T-helper 1 cell treated with Interleukin-12 subunit alpha and Interleukin-12 subunit beta and Interleukin-4 antibody, amounts not matched to agents 30 μg/mL and 1 μg/mL, for 36 hours (primary cell): ENCODE measurements at regions not wholly inside any gene's neighbourhood (a gene's known extent, or its start where the extent isn't known, plus 50 kb on each side); places are given as distances from the start of the nearest gene placed in this dataset.
"Not testable (repeated sequence)": the region's sequence is repeated elsewhere in the genome, so short reads cannot be mapped to it uniquely, and the experiment has no call there.

ENCODE experiments used
- H3K27ac Mint-ChIP-seq: one replicate; pipeline ENCODE4 v1.8.0; 2021; ENCODE audit warnings: mild to moderate bottlenecking, mixed read lengths
- H3K27me3 Mint-ChIP-seq: one replicate; pipeline ENCODE4 v1.8.0; 2021; ENCODE audit warnings: low read depth, mixed read lengths
- H3K36me3 Mint-ChIP-seq: one replicate; pipeline ENCODE4 v1.8.0; 2021; ENCODE audit warnings: low read depth, mixed read lengths
- H3K4me1 Mint-ChIP-seq: one replicate; pipeline ENCODE4 v1.8.0; 2021; ENCODE audit warnings: low read depth, mixed read lengths
- H3K4me3 Mint-ChIP-seq: one replicate; pipeline ENCODE4 v1.8.0; 2021; ENCODE audit warnings: mild to moderate bottlenecking, moderate library complexity, mixed read lengths
- H3K9me3 Mint-ChIP-seq: one replicate; pipeline ENCODE4 v1.8.0; 2021; ENCODE audit warnings: mixed read lengths

DNA sequence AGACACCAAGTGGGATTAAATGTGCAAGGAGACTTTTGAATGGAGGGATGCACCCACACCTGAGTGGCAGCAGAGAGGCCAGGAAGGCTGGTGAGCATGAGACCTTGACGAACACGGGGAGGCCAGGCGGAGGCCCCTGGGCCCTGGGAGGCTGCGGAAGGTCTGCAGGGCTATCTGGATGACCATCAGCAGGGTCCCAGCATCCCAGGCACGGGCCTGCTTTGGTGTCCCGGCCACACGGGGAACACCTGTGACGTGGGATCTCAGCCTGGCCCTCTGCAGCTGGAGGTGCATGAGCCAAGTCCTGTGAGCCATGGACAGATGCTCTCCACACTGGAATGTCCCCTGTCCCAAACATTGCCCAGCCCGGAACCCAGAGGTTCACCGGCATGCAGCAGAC lies 174.0 kb upstream of the FOXD4L5 start:
- Mint-ChIP-seq H3K9me3 (peaks cover 50% of the 10 kb centered on the region), H3K27me3 (no peaks in the 10 kb centered on the region), H3K4me3 (no peak overlapping the region), H3K4me1 (no peaks in the 10 kb centered on the region), H3K36me3 (no peaks in the 10 kb centered on the region), H3K27ac (no peak overlapping the region)

GRCh38 chr9:65458465-65458864 lies 173.5 kb upstream of the FOXD4L5 start:
- H3K9me3 Mint-ChIP-seq = peaks cover 47% of the 10 kb centered on the region
- H3K4me1 Mint-ChIP-seq = no peaks in the 10 kb centered on the region
- H3K36me3 Mint-ChIP-seq = no peaks in the 10 kb centered on the region
- no peak overlapping the region for H3K27ac Mint-ChIP-seq
- H3K4me3 Mint-ChIP-seq = no peak overlapping the region
- H3K27me3 Mint-ChIP-seq = no peaks in the 10 kb centered on the region

GRCh38 chr9:65456991-65457390 lies 172.0 kb upstream of the FOXD4L5 start:
- H3K36me3 Mint-ChIP-seq, H3K27ac Mint-ChIP-seq, H3K27me3 Mint-ChIP-seq, H3K4me3 Mint-ChIP-seq, H3K4me1 Mint-ChIP-seq: not testable (repeated sequence)
- peaks cover 42% of the 10 kb centered on the region for H3K9me3 Mint-ChIP-seq

DNA sequence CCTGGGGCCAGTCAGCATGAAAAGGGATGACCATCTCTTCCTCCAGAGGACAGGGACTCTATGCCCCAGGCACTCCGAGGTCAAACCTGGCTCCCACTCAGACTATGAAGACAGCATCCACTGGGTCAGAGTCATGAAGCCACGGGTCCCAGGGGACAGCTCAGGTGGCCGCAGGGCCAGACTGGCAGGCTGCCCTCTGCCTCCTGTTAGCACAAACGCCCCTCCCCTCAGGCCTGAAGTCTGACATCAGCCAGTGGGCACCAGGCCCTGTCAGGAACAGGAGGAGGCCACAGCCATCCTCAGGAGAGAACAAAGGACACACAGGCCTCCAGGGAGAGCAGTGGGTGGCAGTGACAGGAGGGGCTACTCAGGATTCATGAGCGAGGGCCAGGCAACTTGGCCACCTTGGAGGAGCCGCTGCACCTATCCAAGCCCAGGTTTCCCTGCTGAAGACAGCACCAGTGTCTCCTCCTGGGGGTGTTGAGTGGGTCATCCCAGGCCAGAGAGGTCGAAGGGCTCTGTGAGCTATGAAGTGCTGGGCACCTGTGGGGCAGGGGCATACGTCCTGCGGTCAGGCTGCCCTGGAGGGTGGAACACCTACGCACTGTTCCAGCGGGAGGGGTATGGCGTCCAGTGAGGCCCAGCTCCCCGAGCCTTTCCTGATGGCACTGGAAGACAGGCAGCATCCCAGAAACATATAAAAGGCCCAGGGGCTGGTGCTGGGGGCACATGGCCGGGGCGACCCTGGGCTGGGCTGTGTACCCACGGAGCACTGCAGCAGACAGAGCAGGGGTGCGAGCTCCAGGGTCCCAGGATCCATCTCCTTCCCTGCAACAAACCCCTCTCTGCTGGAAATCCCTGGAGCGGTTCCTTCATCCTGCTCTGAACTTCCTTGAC lies 171.0 kb upstream of the FOXD4L5 start:
- not testable (repeated sequence) for H3K36me3 Mint-ChIP-seq, H3K4me3 Mint-ChIP-seq, H3K27me3 Mint-ChIP-seq, H3K4me1 Mint-ChIP-seq, H3K27ac Mint-ChIP-seq
- peaks cover 43% of the 10 kb centered on the region for H3K9me3 Mint-ChIP-seq

DNA sequence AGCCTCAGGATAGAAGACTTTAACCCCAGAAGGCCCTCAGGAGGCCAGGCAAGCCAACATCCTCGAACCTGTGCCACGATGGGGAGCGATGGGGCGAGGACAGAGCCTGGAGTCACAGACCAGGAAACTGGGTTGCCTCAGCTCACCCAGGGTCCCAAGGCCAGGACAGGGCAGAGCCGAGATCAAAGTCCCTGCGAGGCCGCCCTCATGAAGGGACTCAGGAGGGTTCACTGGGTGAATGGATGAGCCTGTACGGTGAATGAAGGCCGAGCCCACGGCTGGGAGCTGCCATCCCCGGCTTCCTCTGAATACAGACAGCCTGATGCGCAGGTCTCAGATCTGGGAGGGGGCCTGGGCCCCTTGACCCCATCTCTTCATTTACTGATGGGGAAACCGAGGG lies 170.1 kb upstream of the FOXD4L5 start:
- peaks cover 42% of the 10 kb centered on the region for H3K9me3 Mint-ChIP-seq
- not testable (repeated sequence) for H3K36me3 Mint-ChIP-seq, H3K4me3 Mint-ChIP-seq, H3K4me1 Mint-ChIP-seq, H3K27me3 Mint-ChIP-seq, H3K27ac Mint-ChIP-seq

DNA sequence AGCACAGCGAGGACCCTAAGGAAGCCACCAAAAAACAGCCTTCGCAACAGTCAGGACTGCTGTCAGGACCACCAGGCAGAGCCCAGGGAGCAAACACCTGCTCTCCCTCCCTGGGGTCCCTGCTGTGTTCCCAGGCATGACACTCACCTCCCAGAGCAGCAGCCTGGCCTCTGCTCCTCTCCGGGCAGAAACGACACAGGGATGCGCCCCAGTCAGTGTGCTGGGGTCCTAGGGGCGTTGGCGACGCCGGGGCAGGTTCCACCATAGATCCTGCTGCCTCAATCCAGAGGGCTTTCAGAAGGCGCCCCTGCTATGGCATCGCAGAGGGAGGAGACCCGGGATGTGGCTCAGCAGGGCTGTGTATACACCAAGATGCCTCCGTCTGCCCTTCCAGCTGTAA lies 169.7 kb upstream of the FOXD4L5 start:
- H3K4me3 Mint-ChIP-seq, H3K4me1 Mint-ChIP-seq, H3K36me3 Mint-ChIP-seq, H3K27ac Mint-ChIP-seq, H3K27me3 Mint-ChIP-seq: not testable (repeated sequence)
- H3K9me3 Mint-ChIP-seq = peaks cover 38% of the 10 kb centered on the region

DNA sequence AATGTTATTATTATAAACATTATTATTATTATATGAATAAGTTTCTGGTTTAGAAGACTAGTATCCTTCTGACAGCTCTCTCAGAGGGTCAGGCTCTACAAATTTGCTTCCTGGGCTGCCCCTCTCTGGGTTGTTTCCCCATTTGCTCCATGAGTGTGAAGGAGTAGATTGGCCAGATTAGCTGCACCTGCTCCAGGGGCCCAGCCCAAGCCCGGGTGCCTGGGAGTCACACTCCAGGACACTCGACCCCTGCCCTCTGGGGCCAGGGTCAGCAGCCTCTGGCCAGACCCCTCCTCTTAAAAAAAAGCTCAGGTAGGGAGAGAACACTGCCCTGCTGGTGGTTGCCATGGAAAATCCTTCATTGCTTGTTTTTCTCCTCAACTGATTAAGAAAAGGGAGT lies 169.0 kb upstream of the FOXD4L5 start:
- H3K4me1 Mint-ChIP-seq, H3K27me3 Mint-ChIP-seq, H3K27ac Mint-ChIP-seq, H3K4me3 Mint-ChIP-seq, H3K36me3 Mint-ChIP-seq: not testable (repeated sequence)
- peaks cover 35% of the 10 kb centered on the region for H3K9me3 Mint-ChIP-seq

DNA sequence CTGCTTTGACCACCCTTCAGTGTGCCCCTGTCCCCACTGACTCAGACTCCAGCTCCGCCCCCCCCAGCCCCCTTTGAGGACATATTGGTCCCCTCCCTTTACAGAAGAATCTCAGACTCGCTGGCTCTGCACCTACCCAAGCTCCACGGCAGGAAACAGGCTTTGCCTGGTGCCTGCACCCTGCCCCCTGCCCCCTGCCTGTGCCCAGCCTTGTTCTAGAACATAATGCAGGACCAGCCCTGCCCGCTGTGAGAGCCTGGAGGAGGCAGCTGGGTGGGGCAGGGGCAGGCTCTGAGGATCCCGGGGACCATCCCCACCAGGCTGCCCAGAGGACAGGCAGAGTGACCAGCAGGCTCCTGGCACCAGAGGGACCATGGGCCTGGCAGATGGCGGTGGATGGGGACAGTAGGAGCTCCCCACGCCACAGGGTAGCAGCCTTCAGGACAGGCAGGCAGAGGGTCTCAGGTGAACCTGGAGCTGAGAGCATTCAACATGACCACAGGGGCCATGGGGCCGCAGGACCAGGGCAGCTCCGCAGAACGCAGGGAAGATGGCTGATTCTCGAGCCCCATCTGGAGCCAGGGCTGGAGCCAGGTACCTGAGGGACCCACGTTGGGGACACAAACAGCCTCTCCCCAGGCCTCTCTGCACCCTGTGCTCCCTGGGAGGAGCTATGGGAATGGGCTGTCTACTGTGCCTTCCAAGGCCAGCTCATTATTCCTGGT lies 165.0 kb upstream of the FOXD4L5 start:
- not testable (repeated sequence) for H3K4me3 Mint-ChIP-seq, H3K36me3 Mint-ChIP-seq, H3K27ac Mint-ChIP-seq, H3K4me1 Mint-ChIP-seq, H3K27me3 Mint-ChIP-seq
- H3K9me3 Mint-ChIP-seq = peaks cover 44% of the 10 kb centered on the region

DNA sequence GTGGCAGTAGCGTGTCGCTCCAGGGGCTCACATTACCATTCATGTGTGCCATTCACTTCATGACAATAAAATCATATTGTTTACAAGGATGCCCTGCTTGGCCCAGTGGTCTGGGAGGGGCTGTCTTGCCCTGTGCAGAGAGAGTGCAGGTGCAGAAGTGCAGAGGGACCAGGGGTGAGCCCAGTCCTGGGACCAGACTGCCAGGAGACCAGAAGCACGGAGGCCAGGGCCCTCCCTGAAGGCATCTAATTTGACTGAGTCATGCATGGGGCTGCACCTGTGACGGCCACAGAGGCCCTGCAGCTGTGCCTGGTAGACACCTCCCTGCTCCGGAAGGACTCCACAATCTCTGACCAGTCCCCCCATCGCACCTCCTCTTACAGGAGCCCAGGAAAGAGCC lies 164.4 kb upstream of the FOXD4L5 start:
- no peak overlapping the region for H3K4me3 Mint-ChIP-seq
- H3K36me3 Mint-ChIP-seq = peaks cover 2% of the 10 kb centered on the region
- H3K27ac Mint-ChIP-seq = no peak overlapping the region
- no peaks in the 10 kb centered on the region for H3K27me3 Mint-ChIP-seq
- H3K9me3 Mint-ChIP-seq = peaks cover 44% of the 10 kb centered on the region
- H3K4me1 Mint-ChIP-seq = no peaks in the 10 kb centered on the region

DNA sequence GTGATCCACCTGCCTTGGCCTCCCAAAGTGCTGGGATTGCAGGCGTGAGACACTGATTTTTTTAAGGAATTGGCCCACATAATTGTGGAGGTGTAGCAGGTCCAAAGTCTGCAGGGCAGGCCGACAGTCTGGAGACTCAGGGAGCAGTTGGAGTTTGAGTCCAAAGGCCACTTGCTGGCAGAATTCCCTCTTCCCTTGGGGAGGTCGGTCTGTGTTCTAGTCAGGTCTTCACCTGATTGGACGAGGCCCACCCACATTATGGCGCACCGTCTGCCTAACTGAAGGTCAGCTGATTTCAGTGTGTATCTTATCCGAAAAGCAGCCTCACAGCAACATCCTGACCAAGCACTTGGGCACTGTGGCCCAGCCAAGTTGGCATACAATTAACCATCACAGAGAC lies 162.1 kb upstream of the FOXD4L5 start:
- H3K4me3 Mint-ChIP-seq, H3K4me1 Mint-ChIP-seq, H3K36me3 Mint-ChIP-seq, H3K27me3 Mint-ChIP-seq, H3K27ac Mint-ChIP-seq: not testable (repeated sequence)
- H3K9me3 Mint-ChIP-seq = peaks cover 40% of the 10 kb centered on the region

DNA sequence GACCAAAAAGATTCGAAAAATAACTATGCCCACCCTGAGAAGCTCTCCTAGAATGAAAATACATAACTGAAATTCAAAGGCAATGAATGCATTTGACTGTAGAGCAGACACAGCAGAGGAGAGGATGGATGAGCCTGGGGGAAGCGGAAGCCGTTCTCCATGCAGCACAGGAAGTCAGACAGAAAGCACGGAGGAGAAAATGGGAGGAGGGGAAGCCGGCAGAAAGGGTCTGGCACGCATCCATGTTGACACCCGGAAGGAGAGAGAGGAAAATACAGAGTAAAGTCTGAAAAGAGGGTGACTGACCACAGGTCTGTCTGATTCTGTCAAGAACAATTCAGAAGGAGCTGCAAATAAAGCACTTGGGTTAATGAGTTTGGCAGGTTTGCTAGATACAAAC lies 161.0 kb upstream of the FOXD4L5 start:
- H3K4me1 Mint-ChIP-seq, H3K27ac Mint-ChIP-seq, H3K36me3 Mint-ChIP-seq, H3K4me3 Mint-ChIP-seq, H3K27me3 Mint-ChIP-seq: not testable (repeated sequence)
- H3K9me3 Mint-ChIP-seq = peaks cover 33% of the 10 kb centered on the region

DNA sequence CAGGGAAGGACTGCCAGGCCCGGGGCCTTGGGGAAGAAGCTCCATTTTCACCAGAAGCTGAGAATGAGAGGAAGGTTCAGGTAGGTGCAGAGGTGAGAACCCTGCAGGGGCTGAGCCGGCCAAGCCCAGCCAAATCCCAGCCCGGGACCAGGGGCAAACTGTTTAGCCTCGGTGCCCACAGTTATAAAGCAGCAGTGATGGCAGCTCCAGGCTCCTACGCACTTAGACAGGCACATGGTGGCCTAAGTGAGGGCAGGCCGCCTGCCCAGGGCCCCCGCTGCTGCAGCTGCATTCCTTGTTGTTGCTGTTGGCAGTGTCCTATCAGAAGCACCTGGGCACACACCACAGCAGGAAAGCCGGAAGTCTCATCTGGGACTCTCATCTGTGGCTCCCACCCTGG lies 159.9 kb upstream of the FOXD4L5 start:
- H3K4me1 Mint-ChIP-seq = no peaks in the 10 kb centered on the region
- no peak overlapping the region for H3K27ac Mint-ChIP-seq
- no peaks in the 10 kb centered on the region for H3K27me3 Mint-ChIP-seq
- H3K36me3 Mint-ChIP-seq = peaks cover 2% of the 10 kb centered on the region
- H3K9me3 Mint-ChIP-seq = peaks cover 31% of the 10 kb centered on the region
- H3K4me3 Mint-ChIP-seq = no peak overlapping the region

DNA sequence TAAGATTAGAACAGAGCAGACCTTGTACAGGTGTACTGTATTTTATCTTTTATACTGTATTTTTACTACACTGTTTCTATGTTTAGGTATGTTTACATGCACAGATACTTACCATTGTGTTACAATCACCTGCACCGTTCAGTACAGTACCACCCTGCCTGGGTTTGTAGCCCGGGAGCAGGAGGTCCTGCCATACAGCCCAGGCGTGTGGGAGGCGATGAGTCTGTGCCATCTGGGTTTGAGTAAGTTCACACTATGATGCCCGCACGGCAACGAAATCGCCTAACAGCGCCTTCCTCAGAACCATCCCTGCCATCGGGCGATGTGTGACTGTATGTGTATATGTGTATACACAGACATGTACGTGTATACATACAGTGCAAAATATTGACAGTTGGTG lies 157.1 kb upstream of the FOXD4L5 start:
- H3K27me3 Mint-ChIP-seq, H3K4me1 Mint-ChIP-seq, H3K36me3 Mint-ChIP-seq, H3K4me3 Mint-ChIP-seq, H3K27ac Mint-ChIP-seq: not testable (repeated sequence)
- H3K9me3 Mint-ChIP-seq = peaks cover 23% of the 10 kb centered on the region

GRCh38 chr9:65441324-65441920 lies 156.4 kb upstream of the FOXD4L5 start:
- H3K27me3 Mint-ChIP-seq, H3K4me1 Mint-ChIP-seq, H3K4me3 Mint-ChIP-seq, H3K27ac Mint-ChIP-seq, H3K36me3 Mint-ChIP-seq: not testable (repeated sequence)
- H3K9me3 Mint-ChIP-seq = peaks cover 29% of the 10 kb centered on the region

GRCh38 chr9:65437724-65438123 lies 152.7 kb upstream of the FOXD4L5 start:
- peaks cover 32% of the 10 kb centered on the region for H3K9me3 Mint-ChIP-seq
- H3K4me3 Mint-ChIP-seq = no peak overlapping the region
- H3K27me3 Mint-ChIP-seq = no peaks in the 10 kb centered on the region
- no peaks in the 10 kb centered on the region for H3K4me1 Mint-ChIP-seq
- H3K36me3 Mint-ChIP-seq = peaks cover 4% of the 10 kb centered on the region
- no peak overlapping the region for H3K27ac Mint-ChIP-seq
